ENCODE measurements at regions not wholly inside any gene's neighbourhood (a gene's known extent, or its start where the extent isn't known, plus 50 kb on each side); places are given as distances from the start of the nearest gene placed in this dataset.
A peak's percentile ranks its signal among the peaks of the same experiment; 100 is the strongest.

GRCh38 chr19:30222992-30223865 lies 149.0 kb upstream of the ZNF536 start:
- no peak for DNase-seq

GRCh38 chr19:30223866-30224688 lies 148.1 kb upstream of the ZNF536 start:
- DNase-seq = no peak

- DNase-seq = no peak
Observed at GRCh38 chr19:30224689-30225606, 147.2 kb upstream of the ZNF536 start.

- DNase-seq = peak; percentile 35
Observed at GRCh38 chr19:30225676-30226463, 146.3 kb upstream of the ZNF536 start.

- DNase-seq = peak; percentile 50
Observed at GRCh38 chr19:30226464-30227011, 145.6 kb upstream of the ZNF536 start.

GRCh38 chr19:30227012-30227621 lies 145.1 kb upstream of the ZNF536 start:
- DNase-seq = no peak

- peak; percentile 84 for DNase-seq
Observed at GRCh38 chr19:30227661-30228112, 144.5 kb upstream of the ZNF536 start.

GRCh38 chr19:30228113-30228834 lies 143.9 kb upstream of the ZNF536 start:
- no peak for DNase-seq

- peak; percentile 45 for DNase-seq
Observed at GRCh38 chr19:30228835-30229524, 143.2 kb upstream of the ZNF536 start.

GRCh38 chr19:30229525-30230174 lies 142.5 kb upstream of the ZNF536 start:
- no peak for DNase-seq

GRCh38 chr19:30231408-30232318 lies 140.5 kb upstream of the ZNF536 start:
- no peak for DNase-seq

GRCh38 chr19:30233375-30233774 lies 138.8 kb upstream of the ZNF536 start:
- DNase-seq = no peak

- DNase-seq = peak; percentile 31
Observed at GRCh38 chr19:30235946-30236345, 136.2 kb upstream of the ZNF536 start.

GRCh38 chr19:30236587-30236986 lies 135.6 kb upstream of the ZNF536 start:
- no peak for DNase-seq

GRCh38 chr19:30237140-30237539 lies 135.0 kb upstream of the ZNF536 start:
- no peak for DNase-seq

GRCh38 chr19:30240904-30241695 lies 131.1 kb upstream of the ZNF536 start:
- no peak for DNase-seq

GRCh38 chr19:30244533-30244932 lies 127.7 kb upstream of the ZNF536 start:
- DNase-seq = no peak

All from right hindlimb (tissue), 1 donor.